Mesodermal cell (in vitro differentiated cells): ENCODE measurements at regions not wholly inside any gene's neighbourhood (a gene's known extent, or its start where the extent isn't known, plus 50 kb on each side); places are given as distances from the start of the nearest gene placed in this dataset.

Experiments
- H3K27ac ChIP-seq: 2 replicates; pipeline ENCODE4 v1.7.0; 2013; ENCODE audit warnings: mild to moderate bottlenecking, low read depth, low read length, moderate library complexity; ENCODE audit not compliant: severe bottlenecking
- H3K36me3 ChIP-seq: 2 replicates; pipeline ENCODE4 v1.7.1; 2013; ENCODE audit warnings: mild to moderate bottlenecking, low read length, moderate library complexity; ENCODE audit not compliant: control insufficient read depth, insufficient read depth
- H3K4me1 ChIP-seq: one replicate; pipeline ENCODE4 v1.7.1; 2013; ENCODE audit warnings: mild to moderate bottlenecking, low read length; ENCODE audit not compliant: insufficient read depth, control insufficient read depth, poor library complexity, severe bottlenecking
- H3K4me3 ChIP-seq: 2 replicates; pipeline ENCODE4 v1.7.0; 2013; ENCODE audit warnings: low read length, control low read depth, mild to moderate bottlenecking; ENCODE audit not compliant: insufficient read depth, poor library complexity, severe bottlenecking; ENCODE audit errors: extremely low read depth
- H3K9me3 ChIP-seq: 2 replicates; pipeline ENCODE4 v1.7.1; 2013; ENCODE audit warnings: mild to moderate bottlenecking, low read length, moderate library complexity; ENCODE audit not compliant: control insufficient read depth
- WGBS, 2 experiments: methylation state at CpG; one replicate each; pipeline ENCODE4 v1.1.5; 2013; ENCODE audit warnings: missing lambda C conversion rate in 2 of 2; ENCODE audit not compliant: insufficient coverage in 2 of 2; 5-methylcytosine and 5-hydroxymethylcytosine counted together

DNA sequence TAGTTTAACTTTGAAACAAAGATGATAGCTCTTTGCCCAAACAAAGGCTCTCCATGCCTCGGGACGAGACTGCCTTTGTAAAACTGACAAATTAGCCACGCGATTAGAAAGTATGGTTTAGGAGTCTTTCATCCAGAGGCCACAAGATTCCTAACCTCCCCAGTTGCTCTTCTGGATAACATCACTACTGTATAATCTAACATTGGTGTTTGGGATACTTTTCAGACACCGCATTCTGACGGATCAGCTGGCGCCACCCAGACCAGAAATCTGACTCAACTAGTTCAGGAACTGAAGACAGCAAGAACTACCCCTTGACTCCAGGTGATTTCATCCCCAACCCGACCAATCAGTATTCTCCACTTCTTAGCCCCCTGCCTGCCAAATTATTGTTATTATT lies 98.1 kb upstream of the TEX13D start:
- H3K27ac ChIP-seq, result no peak overlapping the region
- WGBS, 2 experiments, result 70% methylated on average over 2 of the region's 8 CpGs; no CpG with 5 or more reads in 1 of the 2 experiments

DNA sequence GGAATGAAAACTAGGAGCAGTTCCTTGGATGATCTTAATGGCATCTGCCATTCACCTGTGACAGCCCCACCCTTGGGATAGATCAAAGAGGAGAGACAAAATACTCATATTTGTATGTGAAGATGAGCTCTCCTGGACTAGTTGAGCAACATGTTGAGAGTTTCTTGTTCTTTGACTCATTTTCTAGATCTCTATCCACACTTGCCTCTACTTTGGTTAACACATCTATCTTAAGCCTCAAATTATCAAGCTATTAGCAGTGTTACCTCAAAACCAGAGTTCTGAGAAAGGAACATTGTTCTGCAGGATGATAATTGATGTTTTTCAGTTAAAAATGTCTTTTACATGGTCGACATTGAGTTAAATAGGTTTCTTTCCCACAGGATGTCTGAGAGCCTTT lies 94.2 kb upstream of the TEX13D start:
- Histone ChIP-seq H3K27ac (no peak overlapping the region), H3K36me3 (no peaks in the 10 kb centered on the region), H3K4me1 (no peaks in the 10 kb centered on the region), H3K4me3 (no peak overlapping the region), H3K9me3 (no peaks in the 10 kb centered on the region)
- no CpG with 5 or more reads among the region's 1 CpG for WGBS, 2 experiments

More for the DNA sequence above, 98.1 kb upstream of the TEX13D start:
- Histone ChIP-seq H3K36me3 (no peaks in the 10 kb centered on the region), H3K4me3 (no peak overlapping the region), H3K9me3 (no peaks in the 10 kb centered on the region), H3K4me1 (no peaks in the 10 kb centered on the region)

DNA sequence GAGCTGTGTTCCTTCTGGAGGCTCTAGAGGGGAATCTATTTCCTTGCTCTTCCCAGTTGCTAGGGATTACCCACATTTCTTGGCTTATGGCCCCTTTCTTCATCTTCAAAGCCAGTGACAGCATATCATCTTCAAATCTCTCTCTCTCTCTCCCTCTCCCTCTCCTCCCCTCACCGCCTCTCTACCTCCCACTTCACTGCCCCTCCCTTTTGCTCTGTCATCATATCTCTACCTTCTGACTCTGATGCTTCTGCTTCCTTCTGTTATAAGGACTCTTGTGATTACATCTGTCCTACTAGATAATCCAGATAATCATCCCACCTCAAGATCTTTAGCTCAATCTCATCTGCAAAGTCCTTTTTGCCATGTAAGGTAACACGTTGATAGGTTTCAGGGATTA lies 93.1 kb upstream of the TEX13D start:
- 71% methylated on average over 1 of the region's 2 CpGs; no CpG with 5 or more reads in 1 of the 2 experiments for WGBS, 2 experiments
- H3K4me3 ChIP-seq, result no peak overlapping the region
- H3K4me1 ChIP-seq, result no peaks in the 10 kb centered on the region
- H3K36me3 ChIP-seq, result no peaks in the 10 kb centered on the region
- H3K27ac ChIP-seq, result no peak overlapping the region
- H3K9me3 ChIP-seq, result no peaks in the 10 kb centered on the region

DNA sequence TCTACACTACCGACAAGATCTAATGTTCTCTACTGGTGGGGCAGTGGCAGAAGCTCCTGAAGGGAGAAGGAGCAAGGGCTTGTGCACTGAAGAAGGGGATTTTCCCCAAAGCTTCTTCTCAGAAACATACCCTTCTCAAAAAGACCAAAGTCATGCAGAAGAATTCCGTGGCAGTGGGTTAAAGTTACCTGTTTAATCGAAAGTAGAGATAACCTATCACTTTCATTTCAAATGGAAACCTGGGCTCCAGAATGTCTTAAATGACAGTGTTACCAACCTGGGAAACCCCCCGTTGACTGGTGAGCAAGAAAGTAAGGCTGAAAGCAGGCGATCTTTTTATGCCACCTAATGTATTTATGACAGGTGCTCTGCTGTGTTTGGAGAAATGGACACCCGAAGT lies 92.5 kb upstream of the TEX13D start:
- no peaks in the 10 kb centered on the region for H3K4me1 ChIP-seq
- H3K27ac ChIP-seq, result no peak overlapping the region
- 100% methylated on average over 2 of the region's 6 CpGs; no CpG with 5 or more reads in 1 of the 2 experiments for WGBS, 2 experiments
- H3K36me3 ChIP-seq, result no peaks in the 10 kb centered on the region
- no peak overlapping the region for H3K4me3 ChIP-seq
- no peaks in the 10 kb centered on the region for H3K9me3 ChIP-seq

DNA sequence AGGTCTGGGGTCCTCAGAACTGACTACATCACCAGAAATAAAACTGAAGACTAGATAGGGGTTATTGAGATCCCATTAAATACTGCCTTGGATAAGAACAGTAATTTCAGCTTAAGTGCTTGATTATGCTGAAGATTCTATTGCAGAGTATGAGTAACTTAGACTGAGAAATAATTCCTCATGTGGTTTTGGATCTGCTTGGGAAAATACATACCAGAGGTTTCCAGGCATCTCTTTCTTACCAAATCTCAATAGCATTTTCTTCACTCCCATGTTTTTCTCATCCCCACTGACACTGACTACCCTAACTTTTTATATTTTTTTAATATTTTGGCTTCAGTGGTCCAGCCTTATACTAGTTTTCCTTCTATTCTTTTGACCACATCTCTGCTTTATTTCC lies 92.0 kb upstream of the TEX13D start:
- Histone ChIP-seq H3K27ac (no peak overlapping the region), H3K4me3 (no peak overlapping the region), H3K36me3 (no peaks in the 10 kb centered on the region), H3K4me1 (no peaks in the 10 kb centered on the region), H3K9me3 (no peaks in the 10 kb centered on the region)

DNA sequence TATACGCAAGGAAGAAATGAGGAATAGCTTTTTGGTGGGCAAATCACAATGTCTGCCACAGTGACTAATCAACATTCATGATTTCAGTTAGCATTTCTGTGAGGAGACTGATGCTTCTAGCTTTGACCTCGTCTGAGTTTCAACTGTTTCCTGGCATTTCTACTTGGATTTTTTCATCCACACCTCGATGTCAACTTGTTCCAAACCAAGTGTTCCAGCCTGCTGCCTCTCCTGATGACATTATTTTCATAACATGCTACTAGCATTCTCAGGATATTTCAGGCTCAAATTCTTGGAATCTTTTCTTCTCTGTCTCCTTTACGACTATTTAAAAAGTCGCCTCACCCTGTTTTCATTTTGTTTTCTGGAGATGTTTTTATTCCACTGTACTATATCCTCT lies 90.3 kb upstream of the TEX13D start:
- WGBS, 2 experiments, result 90% methylated on average over 1 to 2 of the region's 5 CpGs
- Histone ChIP-seq H3K4me3 (no peak overlapping the region), H3K9me3 (no peaks in the 10 kb centered on the region), H3K27ac (no peak overlapping the region), H3K4me1 (no peaks in the 10 kb centered on the region), H3K36me3 (no peaks in the 10 kb centered on the region)

DNA sequence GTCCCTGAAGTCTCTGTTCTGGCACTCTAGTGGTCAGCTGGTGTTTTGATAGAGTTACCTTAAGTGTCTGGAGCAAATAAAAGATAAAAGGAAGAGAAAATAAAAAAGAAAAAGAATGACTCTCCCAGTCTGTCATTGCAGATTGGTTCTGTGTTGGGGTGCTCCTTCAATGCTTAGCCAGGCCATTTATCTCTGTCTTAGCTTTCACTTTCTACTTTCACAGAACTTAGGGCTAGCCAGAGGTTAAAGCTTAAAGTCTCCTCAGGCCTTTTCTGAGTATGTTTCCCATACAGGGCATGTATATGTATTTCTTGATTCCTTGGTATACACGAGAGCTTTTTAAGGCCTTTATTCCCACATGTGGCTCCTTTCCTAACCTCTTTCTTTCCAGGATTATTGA lies 83.1 kb upstream of the TEX13D start:
- H3K4me1 ChIP-seq, result no peaks in the 10 kb centered on the region
- H3K4me3 ChIP-seq, result no peak overlapping the region
- no peaks in the 10 kb centered on the region for H3K9me3 ChIP-seq
- no peaks in the 10 kb centered on the region for H3K36me3 ChIP-seq
- H3K27ac ChIP-seq, result no peak overlapping the region
- WGBS, 2 experiments, result no CpG with 5 or more reads among the region's 1 CpG

DNA sequence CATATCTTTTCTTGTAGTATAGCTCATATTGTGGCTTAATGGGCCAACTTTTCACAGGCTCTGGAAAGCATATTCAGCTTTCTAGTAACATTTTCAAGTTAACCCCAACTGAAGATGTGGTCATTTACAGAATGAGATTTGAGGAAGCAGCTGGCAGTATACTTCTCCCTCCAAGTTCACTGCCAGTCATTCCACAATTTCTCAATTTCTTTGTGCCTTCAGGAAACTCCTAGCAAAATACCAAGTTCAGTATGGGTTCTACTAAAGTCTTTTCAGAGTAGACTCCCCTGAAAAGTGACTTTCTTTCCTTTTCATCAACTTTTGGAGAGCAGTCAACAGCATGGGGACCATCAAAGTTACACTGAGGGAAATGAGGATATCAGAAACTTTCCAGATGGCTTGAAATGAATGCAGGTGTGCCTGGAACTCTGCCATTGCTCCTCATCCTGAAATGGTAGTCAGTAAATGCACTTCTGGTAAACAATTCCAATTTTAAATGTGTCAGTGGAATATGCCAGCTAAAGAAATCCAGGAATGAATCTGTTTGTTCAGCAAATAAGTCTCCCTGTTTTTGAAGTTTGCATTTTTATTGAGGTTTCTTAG lies 81.5 kb upstream of the TEX13D start:
- Histone ChIP-seq H3K4me1 (no peaks in the 10 kb centered on the region), H3K9me3 (no peaks in the 10 kb centered on the region), H3K4me3 (no peak overlapping the region), H3K27ac (no peak overlapping the region), H3K36me3 (no peaks in the 10 kb centered on the region)

DNA sequence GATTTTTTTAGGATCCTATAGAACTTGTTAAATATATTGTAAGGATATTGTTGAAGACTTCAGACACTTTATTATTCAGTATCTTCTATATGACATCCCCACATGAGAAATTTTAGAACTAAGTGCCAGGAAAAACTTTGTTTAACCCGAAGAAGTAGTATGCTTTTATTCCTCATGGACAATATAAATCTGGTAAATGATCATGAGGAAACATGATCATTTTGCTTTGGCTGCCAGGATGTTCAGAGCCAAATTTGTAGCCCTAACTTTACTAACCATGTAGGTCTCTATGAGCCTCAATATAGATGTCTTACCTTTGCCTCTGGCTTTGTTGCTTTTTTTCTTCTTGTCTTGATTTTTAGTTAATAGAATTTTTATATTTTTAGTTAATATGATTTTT lies 77.8 kb upstream of the TEX13D start:
- WGBS, 2 experiments, result no CpG with 5 or more reads among the region's 1 CpG
- H3K27ac ChIP-seq, result no peak overlapping the region
- no peaks in the 10 kb centered on the region for H3K9me3 ChIP-seq
- H3K4me1 ChIP-seq, result no peaks in the 10 kb centered on the region
- H3K36me3 ChIP-seq, result no peaks in the 10 kb centered on the region
- H3K4me3 ChIP-seq, result no peak overlapping the region

DNA sequence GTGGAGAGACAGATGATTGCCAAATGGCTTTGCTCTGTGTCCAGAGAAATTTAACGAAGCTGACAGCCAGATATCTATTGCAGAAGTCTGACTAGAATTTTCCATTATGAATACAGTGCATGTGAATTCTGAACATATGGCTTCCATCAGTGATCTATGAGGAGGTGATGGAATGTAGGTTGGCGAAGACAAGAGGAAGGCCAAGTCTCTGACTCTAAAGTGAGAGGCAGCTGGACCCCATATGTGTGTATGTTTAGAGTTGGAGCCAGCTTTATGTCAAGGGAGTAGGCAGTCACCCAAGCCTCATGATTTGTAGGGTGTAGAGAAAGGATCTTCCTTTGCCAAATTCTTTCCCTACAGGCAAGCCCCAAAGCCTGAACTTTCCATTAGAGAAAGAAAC lies 76.2 kb upstream of the TEX13D start:
- Histone ChIP-seq H3K27ac (no peak overlapping the region), H3K9me3 (no peaks in the 10 kb centered on the region), H3K36me3 (no peaks in the 10 kb centered on the region), H3K4me3 (no peak overlapping the region), H3K4me1 (no peaks in the 10 kb centered on the region)
- 100% methylated on average over 1 of the region's 2 CpGs for WGBS, 2 experiments

DNA sequence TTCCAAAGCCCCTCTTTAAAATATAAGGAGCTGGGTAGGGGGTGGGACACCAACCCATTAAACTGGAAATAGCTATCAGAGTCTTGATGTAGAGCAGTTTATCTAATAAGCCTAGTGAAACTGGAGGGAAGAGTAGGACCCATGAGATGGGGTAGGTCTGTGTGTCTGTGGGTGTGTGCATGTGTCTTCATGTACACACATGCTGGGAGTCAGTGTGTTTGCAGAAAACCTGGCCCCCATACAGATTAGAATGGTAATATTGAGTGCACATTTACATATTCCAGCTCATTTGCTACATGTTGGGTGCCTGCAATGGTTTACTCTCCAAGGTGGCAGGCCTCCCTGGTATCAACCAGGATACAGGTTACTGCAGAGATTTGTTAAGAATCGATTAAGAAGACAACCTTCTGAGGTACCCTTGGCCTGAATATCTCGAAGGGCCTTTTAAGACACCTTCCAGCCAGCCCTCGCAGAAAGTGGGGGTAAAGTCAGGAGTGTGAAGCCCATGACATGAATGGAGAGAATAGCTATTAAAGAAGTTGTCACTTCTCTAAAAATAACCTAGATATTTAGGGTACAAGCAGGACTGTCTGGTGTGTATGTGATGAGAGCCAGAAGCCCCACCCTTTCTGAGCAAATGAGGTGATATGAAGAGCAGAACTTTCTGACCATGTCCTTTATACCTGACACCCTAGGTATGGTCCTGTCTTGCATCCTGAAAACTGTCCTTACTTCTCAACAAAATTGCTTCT lies 75.7 kb upstream of the TEX13D start:
- Histone ChIP-seq H3K9me3 (no peaks in the 10 kb centered on the region), H3K36me3 (no peaks in the 10 kb centered on the region), H3K4me3 (no peak overlapping the region), H3K4me1 (no peaks in the 10 kb centered on the region), H3K27ac (no peak overlapping the region)
- WGBS, 2 experiments, result 100% methylated on average over 1 of the region's 3 CpGs
